D341Med (cell line): ENCODE measurements at regions not wholly inside any gene's neighbourhood (a gene's known extent, or its start where the extent isn't known, plus 50 kb on each side); places are given as distances from the start of the nearest gene placed in this dataset.

Experiments used
- DNase-seq: peaks from one replicate; pipeline ENCODE4 v3.0.0; 2012; ENCODE audit warnings: low spot score

DNA sequence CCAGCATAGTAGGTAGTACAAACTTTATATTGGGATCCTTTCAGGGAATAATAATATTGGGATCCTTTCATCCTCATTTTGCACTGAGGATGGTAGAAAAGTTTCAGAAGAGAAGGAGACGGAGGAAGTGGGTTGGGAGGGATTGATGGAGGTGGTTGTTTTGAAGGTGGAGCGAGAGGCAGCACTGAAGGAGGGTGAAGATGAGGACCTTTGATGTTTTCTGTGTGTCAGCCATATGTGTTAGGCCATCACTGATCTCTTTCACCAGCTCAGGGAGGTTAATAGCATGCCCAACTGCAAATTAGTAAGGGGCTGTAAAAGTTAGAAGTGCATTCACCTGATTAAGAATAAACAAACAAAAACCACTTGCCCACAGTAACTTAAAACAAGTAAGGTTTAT is 275.5 kb upstream of the B3GAT1 start:
- DNase-seq = no peak

DNA sequence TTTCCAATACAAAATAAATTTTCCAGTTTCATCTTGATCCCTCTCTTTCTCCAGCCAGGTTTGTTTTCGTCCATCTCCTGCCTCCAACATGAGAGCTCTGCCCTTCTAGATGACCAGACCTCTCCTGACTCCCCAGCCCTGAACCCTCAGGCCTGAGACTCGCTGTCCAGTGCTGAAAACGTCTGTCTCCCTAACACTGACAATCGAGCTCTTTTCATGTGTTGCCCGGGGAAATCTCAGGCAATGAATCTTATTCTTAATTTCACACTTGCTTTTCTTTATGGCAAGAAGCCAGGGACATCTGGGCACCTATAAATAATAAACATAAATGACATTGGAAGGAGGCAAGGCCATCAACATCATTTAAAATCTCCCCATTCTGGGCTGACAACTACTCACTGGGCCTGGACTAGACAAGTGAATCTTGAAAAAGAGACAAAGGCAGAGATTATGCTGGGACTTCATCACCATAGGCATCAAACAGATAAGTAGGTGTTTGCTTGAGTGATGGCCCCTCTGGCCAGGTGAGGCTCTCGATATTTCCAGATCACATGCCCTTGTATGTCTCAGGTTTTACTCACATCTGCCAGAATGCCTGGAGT is 274.5 kb upstream of the B3GAT1 start:
- no peak for DNase-seq

DNA sequence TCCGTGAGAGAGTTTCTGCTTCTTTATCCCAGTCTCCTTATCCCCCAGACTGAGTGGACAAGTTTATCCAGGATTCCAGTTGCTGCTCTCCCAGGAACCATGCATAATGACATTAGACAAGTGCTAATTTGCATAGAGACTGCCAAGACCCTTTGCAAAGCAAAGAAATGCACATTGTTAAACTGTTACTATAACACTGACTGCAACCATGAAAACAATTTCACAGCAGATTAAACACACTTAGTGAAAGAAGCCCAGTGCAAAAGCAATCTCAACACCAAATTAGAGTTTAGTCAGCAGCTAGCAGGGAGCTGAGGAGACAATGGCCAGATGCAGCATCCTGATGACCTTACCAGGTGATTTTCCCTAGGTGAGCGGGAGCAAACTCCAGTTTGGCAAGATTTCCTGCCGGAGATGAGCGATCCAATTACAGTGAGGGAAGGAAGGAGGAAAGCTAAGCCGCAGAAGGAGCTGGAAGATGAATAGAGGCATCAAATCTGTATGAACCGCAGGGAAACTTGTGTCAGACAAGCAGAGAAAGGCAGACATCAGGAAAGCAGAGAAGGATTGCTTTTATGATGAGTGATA is 273.8 kb upstream of the B3GAT1 start:
- DNase-seq = no peak

DNA sequence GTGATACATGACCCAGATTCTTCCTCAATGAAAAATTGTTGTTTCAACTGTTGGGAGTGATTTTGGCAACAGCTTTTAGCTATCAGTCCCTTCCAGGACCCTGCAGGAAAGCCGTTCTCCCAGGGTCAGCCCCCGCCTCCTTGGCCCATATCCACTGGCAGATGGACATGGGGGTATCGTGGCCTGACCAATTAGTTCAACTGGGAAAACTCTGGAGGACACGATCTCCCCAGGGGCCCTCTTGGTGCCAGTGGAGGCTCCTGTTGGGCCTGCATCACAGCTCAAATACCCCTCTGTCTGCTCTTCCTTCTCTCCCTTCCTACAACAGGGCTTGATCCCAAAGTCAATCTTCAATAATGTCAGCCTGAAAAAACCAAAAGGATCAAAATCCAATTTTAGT is 272.5 kb upstream of the B3GAT1 start:
- DNase-seq = no peak

DNA sequence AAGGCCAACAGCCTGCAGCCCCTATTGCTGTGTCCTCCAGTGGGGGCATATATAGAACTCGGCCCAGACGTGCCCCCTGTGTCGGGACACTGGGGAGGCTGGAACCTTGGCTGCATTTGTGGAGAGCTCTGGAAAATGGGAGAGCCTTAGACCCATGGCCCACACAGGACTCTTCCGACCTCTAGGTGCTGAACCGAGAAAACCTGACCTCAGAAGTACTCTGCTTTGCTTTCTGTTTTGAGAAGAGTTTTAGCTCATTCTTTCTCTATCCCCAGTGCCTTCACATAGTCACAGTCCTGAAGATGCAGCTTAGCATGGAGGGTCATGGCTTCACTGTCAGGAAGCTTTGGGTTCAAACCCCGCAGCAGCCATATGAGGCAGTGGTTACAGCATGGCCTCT is 271.8 kb upstream of the B3GAT1 start:
- no peak for DNase-seq

DNA sequence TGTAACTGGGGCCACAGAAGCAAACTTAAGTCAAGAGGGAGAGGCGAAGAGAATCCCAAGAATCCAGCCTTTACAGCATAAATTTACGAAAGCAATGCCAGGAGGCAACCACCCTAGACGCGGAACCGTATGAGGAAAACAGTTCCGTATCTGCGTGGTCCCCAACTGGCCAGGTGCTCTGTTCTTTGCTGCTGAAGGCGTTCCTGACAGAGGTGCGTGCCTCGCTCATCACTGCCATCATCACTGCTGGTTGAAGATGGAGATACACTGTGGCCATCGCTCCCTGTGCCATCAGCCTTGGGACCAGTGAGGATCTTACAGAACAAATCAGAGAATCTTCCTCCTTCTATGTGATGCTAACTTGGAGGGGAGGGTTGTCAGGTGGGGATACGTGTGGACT is 270.5 kb upstream of the B3GAT1 start:
- DNase-seq = no peak

DNA sequence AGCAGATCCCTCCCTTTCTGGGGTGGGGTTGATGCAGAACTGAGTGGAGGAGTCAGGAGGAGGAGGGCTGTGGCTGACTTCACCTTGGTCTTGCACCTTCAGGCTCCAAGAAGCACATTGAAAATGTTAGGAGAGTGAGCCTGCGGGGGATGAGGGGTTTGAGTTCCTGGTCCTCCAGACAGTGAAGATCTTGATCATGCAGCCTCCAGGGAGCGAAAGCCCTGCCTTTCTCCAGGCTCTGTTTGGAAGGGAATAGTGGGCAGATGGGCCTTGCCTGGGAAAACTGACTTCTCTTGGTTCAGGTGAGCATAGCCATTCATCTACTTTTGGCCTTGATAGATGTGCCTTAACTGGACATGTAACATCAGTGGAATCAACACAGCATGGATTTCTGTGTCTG is 267.6 kb upstream of the B3GAT1 start:
- peak; percentile 8 for DNase-seq

DNA sequence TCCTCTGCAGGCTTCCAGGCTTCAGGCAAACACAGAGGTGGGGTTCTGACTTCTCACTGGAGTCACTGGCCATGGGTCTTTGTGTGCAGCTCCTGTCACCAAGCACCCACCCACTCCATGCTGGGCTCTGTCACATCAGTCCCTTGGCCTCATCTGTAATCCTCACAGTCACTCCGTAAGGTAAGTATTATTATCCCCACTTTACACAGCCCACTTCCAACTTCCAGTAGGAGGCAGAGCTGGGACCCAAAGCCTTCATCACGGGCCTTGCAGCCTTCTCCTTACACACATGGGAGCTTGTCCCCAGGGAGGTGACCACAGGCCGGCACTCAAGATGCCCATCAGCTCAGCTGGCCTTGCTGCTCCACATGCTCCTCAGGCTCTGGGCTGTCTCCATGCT is 266.7 kb upstream of the B3GAT1 start:
- peak; percentile 6 for DNase-seq

DNA sequence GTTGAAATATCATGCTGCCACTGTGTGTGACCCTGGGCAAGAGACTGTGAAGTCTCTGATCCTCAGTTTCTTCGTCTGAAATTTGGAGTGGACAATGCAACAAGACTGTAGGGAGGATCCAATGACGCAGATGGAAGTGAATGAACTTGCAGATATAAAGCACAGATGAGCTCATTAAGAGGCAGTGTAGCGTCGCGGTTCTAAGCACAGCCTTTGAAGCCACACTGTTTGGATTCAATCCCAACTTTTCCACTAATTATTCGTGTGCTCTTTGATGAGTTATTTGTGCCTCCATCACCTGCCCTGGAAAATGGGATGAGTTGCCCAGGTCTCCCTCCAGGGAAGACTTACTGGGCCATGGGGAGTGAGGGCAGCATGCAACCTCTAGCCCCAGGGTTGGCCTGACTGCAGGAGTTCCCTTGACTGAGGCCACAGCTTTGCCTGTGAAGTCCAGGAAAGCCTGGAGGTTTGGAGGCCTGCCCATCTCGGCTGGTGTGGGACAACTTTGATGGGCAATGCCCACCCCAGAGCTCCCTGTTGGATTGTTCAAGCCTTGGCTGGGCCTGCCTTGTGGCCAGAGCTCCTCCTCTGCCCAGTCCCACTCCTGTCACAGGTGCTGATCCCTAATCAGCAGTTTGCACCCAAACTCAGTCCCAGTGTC is 266.0 kb upstream of the B3GAT1 start:
- DNase-seq = no peak

DNA sequence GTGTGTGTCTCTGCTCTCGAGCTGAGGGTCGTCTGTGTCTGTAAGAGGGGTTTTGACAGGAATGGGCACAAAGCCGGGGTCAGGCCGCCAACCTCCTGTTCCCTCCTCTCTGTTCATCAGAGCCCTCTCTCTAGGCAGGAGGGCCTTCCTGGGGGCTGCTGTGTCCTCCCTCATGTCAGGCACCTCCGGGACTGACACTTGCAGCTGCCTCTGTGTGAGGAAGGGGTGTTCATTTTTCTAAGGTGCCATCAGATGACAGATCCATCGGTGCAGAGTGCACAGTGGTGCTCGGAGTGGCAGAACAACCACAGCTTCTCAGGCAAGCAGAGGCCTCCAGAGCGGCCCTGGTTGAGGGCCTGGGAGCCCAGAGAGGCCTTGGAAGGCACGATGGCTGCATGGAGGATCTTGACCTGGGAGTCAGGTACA is 265.4 kb upstream of the B3GAT1 start:
- DNase-seq = peak; percentile 9

DNA sequence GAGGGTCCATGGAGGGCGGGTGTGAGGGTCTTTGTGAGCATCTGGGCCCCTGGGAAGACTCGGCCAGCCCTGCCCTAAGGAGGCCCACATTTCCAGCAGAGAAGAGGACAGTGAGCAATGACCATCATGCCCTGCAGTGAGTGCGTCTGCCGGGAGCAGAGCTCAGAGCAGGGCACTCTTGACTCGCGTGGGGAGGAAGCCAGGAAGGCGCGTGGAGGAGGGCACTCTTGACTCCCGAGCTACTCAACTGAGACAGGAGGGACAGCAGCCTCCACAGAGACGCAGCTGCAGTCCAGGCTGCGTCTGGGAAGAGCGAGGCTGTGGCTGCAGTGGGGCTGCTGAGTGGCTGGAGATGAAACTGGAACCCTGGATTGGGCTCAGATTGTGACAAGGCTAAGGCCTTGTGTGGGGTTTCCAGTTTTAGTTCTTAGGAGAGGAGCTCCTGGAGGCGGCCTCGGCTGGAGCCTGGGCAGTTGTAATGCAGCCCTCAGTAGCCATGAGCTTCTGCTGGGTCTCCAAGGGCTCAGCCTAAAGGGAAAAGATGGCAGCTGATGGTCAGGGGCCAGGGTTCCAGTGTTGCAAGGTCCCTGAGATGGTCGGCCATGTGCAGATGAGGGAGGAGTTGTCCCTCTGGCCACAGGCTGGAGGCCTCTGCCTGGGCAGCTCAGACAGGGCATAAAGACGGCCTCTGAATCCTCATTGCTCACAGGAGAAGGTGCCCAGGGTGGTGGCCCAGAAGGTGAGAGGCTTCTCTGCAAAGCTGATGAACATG is 264.7 kb upstream of the B3GAT1 start:
- no peak for DNase-seq

DNA sequence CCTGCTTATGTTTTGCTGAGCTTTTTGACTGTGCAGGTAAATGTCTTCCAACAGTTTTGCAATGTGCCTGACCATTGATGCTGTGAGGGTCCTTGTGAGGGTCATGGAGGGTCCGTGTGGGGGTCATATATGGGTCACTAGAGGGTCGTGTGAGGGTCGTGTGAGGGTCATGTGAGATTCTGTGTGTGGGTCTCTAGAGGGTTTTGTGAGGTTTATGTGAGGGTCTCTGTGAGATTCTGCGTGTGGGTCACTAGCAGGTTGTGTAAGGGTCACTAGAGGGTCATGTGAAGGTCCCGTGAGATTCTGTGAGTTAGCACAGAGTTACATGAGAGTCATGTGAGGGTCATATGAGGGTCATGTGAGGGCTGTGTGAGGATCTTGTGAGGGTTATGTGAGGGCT is 263.9 kb upstream of the B3GAT1 start:
- DNase-seq = no peak

DNA sequence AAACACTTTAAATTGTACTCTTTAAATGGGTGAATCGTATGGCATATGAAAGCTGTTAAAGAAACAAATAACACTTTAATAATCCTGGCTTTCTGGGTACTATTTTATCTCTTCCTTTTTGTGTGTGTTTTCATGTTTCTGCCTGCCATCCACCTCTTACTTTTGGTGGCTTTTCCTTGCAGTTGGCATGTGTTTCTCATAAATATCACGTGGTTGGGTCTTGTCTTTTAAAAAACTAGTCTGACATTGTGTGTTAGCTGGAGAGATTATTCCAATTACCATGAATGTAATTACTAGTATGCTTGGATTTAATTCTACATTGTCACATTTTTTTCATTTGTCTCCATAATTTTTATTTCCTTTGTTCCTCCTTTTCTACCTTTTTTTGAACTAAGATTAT is 262.9 kb upstream of the B3GAT1 start:
- DNase-seq = no peak

DNA sequence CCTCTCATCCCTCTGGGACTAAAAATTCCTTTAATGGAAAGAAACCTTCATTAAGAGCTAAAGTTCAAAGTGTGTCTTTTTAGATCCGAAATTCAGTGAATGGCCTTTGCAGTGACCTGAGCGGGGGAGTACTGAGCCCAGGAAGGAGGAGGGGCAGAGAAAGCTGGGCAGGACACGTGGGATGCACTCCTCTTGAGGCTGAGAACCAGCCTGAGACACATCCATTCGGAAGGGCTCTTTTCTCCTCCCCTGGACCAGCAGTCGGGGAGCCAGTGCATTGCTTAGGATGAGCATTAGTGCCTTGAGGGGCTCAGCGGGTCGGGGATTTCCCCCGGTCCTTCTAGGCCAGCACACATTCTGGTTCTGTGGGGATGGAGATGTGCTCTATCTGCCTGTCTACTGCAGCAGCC is 258.9 kb upstream of the B3GAT1 start:
- no peak for DNase-seq

DNA sequence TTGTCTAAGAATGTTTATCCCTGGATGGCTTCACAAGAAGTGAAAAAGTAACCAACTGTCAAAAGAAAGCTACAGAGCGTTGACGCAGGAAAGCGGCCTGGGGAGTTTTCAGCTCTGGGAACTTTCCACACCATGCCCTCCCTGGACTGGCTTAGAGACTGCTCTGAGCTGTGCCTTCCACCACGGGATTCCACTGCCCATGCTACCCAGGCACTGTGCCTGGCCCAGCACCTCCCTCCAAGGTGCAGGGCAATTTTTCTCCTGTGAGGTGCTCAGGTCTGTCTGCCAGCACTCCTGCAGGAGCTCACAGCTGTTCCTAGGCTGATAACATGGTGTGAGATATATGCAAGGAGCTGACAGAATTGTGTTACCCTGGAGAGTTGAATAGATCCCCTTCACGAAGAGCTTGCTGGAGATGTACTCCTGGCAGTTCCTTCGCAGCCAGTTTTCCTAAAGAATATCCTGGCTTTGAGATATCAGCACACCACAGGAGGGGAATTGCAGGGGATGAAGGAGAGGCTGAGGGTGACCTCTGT is 258.3 kb upstream of the B3GAT1 start:
- no peak for DNase-seq

DNA sequence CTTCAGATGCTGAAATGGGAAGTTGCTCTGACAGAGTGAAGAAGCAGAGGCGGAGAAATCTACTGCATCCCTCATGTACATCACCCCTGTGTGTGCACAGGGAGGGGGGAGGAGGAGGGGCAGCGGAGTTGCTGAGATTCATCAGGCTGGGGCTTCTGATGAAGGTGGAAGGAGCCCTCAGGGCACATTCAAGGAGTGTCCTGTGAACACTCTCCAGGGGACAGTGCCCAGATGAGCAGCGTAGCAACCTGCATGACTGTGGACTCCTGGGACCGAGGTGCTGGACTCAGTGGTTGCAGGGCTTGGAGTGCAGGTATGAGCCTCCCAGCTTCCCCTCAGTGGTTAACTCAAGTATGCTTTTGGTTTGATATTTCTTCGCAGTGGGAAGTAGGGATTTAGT is 257.8 kb upstream of the B3GAT1 start:
- DNase-seq = no peak

DNA sequence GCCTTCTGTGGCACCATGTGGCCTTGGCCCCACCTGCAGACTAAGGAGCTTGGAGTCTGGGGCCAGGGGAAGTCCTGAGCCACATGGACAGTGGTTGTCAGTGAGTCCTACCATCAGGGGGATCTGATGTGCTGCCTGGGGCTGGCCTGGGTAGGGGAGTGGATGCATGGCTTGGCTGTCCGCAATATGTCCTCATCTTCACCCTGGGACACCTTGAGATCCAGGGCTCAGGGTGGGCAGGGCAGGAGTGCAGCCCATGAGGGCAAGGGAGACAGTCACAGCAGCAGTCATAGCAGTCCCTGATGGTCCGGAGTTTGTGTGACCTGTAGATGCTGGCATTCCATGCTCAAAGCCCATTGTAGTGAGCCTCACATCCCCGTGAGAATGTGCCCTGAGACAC is 256.8 kb upstream of the B3GAT1 start:
- DNase-seq = peak; percentile 4

DNA sequence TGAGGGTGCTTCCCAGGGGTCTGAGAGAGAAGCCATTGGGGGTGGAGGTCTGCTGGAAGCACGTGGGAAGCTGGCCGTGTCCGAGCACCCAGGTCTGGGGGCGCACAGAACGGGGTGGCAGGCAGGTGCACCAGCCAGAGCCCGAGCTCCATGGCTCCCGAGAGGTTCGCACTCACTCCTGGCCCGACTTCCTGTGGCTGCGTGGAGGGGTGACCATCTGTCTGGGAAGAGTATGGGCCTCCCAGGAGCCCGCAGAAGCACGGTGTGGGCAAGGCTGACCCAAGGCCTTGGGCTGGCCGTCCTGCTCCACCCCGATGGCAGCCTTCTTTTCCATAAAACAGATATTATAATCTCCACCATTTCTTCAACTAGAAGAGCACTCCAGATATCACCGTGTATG is 256.0 kb upstream of the B3GAT1 start:
- peak; percentile 10 for DNase-seq

DNA sequence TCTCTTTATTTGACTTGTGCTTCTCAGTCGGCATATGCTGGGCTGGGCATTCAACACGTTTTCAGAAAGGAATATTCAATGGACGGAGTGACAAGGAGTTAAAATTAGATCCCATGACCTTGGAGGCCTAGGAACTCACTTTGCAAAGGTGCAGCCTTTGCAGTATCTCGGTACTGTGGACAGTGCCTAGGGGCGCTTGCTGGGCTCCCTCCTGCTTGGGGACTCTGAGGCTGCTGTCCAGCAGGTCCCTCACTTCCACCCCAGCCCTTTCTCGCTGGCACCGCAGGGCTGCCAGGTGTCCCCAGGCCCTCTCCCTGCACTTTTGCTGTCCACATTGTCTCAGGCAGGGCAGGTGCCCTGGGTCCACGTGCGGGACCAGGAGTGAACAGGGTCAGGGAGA is 255.5 kb upstream of the B3GAT1 start:
- peak; percentile 19 for DNase-seq

DNA sequence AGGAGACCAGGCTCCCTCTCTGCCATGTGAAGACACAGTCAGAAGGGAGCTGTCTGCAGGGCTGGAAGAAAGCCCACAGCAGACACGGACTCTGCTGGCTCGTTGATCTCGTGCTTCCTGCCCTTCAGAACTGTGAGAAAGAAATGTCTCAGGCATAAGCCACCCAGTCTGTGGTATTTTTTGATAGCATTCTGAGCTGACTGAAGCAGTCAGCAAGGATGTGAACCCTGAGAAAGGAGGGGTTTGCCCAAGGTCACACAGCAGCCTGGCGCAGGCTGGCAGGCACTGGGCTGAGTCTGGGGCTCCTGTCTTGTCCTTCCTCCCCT is 255.1 kb upstream of the B3GAT1 start:
- DNase-seq = peak; percentile 4

DNA sequence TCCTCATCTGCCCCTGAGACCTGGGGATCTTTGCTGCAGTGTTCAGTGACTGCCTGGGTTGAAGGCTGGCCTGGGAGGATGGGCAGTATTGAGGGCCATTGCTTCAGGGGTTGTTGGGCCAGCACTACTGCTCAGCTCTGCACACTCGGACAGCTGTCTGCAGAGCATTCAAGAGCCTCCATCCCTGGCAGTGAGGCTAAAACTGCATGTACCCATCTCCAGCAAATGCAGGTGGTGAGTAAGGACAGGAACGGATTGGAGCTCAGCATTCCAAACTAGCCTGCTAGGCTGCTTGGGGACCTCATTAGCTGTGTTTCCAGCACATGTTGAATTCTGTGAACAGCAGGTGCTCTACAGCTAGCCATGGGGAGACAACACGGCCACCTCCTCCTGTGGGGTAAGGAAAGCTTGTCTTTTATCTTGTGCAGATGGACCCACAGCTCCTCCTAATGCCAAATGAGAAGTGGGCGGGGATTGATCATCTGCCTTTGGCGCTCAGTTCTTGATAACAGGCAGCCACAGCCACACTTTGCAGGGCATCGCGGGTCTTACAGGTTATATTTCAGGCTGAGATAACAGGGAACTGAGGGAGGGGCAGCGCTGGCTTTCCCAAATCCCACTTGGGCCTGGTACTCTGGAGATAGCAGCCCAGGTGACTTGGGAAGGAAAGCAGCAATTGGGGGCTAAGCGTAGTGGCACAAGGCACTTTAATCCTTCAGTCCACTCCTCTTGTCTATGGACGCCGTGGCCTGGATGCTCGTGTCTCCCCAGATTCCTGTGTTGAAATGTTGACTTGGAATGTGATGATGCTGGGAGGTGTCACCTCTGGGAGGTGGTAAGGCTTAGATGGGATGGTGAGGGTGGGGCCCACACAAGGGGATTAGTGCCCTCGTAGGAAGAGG is 254.5 kb upstream of the B3GAT1 start:
- DNase-seq = peak; percentile 15
